ENCODE measurements at regions not wholly inside any gene's neighbourhood (a gene's known extent, or its start where the extent isn't known, plus 50 kb on each side); places are given as distances from the start of the nearest gene placed in this dataset.
"Not testable (repeated sequence)": the region's sequence is repeated elsewhere in the genome, so short reads cannot be mapped to it uniquely, and the experiment has no call there.

DNA sequence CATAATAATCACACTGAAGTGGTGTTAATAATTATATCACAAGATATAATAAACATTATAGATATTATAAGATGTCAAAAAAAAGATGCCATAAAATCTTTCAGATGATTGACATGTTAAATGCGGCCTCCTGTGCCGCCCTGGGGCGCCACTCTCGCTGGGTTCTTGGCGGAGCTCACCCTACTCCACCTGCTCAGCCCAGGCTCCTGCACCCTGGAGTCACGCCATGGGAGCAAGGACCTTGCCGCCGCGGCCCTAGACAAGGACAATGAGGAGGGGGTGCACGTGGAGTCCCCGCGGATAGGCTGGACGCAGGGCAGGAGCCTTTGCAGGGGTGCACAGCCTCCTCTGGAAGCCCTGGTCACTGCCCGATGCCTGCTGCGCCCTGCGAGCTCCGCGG lies 77.5 kb upstream of the ZNF337 start:
- TF ChIP-seq, protein P1, sequence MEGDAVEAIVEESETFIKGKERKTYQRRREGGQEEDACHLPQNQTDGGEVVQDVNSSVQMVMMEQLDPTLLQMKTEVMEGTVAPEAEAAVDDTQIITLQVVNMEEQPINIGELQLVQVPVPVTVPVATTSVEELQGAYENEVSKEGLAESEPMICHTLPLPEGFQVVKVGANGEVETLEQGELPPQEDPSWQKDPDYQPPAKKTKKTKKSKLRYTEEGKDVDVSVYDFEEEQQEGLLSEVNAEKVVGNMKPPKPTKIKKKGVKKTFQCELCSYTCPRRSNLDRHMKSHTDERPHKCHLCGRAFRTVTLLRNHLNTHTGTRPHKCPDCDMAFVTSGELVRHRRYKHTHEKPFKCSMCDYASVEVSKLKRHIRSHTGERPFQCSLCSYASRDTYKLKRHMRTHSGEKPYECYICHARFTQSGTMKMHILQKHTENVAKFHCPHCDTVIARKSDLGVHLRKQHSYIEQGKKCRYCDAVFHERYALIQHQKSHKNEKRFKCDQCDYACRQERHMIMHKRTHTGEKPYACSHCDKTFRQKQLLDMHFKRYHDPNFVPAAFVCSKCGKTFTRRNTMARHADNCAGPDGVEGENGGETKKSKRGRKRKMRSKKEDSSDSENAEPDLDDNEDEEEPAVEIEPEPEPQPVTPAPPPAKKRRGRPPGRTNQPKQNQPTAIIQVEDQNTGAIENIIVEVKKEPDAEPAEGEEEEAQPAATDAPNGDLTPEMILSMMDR (IDR thresholded peaks at IDR 0.05), result not testable (repeated sequence)
- TF ChIP-seq POLR2A (IDR thresholded peaks at IDR 0.05), result not testable (repeated sequence)
